RWPE1 (cell line): ENCODE measurements at regions not wholly inside any gene's neighbourhood (a gene's known extent, or its start where the extent isn't known, plus 50 kb on each side); places are given as distances from the start of the nearest gene placed in this dataset.
"Not testable (repeated sequence)": the region's sequence is repeated elsewhere in the genome, so short reads cannot be mapped to it uniquely, and the experiment has no call there.

Source experiments
- CTCF ChIA-PET: fragments of 350-600 bp; sonication (Branson Sonifier 250); formaldehyde crosslinking; extraction: SDS; loops from one replicate; lab custom pipeline; 2021; lab: Yijun Ruan, JAX
- POLR2A ChIA-PET: fragments of 400-600 bp; formaldehyde crosslinking; extraction: SDS; loops from one replicate; lab custom pipeline; 2020; ENCODE audit warnings: antibody characterized with exemption; ENCODE audit not compliant: low non-redundant PET; lab: Yijun Ruan, JAX
- DNase-seq: peaks from one replicate; pipeline ENCODE4 v3.0.0; 2012; ENCODE audit warnings: low spot score
- H3K27ac ChIP-seq: fragments of 450-650 bp; 2 replicates; pipeline ENCODE4 v1.5.1; 2017
- TF ChIP-seq, protein P1 (sequence below): fragments of 450-650 bp; conservative IDR thresholded peaks from 2 replicates; pipeline ENCODE4 v1.5.1; 2017; ENCODE audit warnings: low read depth, mild to moderate bottlenecking

DNA sequence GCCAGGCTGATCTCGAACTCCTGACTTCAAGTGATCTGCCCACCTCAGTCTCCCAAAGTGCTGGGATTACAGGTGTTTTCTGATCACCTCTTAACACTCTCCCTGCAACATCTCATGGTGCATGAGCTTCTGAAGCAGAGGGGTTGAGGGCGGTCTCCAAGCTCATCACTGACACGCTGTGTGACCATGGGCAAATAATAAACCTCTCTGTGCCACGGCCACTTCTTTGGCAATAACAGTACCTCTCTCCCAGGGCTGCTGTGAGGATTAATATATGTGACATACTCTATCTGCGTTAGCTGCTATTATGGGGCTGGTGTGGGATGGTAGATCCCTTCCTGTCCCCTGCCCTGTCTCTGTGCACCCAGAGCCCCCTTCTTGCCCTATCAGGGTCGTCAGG, 62.9 kb upstream of the LHX5 start:
- H3K27ac ChIP-seq: no peak overlapping the region
- CTCF ChIA-PET: no interaction called here
- TF ChIP-seq, protein P1, sequence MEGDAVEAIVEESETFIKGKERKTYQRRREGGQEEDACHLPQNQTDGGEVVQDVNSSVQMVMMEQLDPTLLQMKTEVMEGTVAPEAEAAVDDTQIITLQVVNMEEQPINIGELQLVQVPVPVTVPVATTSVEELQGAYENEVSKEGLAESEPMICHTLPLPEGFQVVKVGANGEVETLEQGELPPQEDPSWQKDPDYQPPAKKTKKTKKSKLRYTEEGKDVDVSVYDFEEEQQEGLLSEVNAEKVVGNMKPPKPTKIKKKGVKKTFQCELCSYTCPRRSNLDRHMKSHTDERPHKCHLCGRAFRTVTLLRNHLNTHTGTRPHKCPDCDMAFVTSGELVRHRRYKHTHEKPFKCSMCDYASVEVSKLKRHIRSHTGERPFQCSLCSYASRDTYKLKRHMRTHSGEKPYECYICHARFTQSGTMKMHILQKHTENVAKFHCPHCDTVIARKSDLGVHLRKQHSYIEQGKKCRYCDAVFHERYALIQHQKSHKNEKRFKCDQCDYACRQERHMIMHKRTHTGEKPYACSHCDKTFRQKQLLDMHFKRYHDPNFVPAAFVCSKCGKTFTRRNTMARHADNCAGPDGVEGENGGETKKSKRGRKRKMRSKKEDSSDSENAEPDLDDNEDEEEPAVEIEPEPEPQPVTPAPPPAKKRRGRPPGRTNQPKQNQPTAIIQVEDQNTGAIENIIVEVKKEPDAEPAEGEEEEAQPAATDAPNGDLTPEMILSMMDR: no peak
- POLR2A ChIA-PET: no interaction called here
- DNase-seq: no peak

DNA sequence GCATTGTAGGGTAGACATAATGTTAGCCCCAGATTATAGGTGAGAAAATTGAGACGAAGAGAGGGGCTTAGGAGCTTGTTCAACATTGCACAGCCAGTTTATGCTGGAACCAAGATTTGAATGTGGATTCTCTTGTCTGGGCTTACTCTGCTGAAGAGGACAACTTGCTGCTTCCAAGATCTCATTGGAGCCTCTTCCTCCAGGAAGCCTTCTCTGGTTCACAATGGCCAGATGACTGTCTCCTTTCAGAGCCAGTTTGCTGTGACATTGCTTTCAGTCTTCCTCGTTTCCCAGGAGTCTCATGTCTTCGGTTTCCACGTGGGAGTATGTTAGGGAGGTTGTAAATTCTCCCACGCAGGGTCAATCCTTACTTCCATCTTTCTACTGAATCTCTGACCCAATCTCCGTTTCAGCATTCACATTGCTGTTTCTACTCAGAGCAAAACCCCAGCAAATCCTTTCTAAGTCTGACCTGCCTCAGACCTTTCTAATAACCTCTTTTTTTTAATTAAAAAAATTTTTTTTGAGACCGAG, 62.2 kb upstream of the LHX5 start:
- ChIA-PET CTCF (no interaction called here), POLR2A (no interaction called here)
- TF ChIP-seq, protein P1: no peak
- no peak overlapping the region for H3K27ac ChIP-seq
- no peak for DNase-seq

DNA sequence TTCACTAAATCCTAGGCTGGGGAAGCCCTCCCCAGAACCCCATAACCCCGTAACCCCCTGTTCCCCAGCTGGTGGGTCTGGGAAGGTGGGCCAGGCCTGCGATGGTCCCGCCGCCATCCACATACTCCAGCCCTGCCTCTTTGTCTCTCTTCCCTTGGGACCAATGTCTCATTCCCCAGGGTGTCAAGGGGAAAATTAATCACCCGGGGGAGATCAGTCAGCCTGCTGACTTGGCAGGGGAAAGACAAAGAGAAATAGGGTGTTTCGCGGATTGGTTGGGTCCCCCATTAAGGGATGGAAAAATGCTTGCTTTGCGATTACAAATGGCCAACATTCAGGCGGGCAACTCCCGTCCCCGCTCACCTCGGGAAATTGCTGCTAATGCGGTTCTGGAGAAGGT, 60.6 kb upstream of the LHX5 start:
- ChIA-PET CTCF (no interaction called here), POLR2A (no interaction called here)
- no peak for DNase-seq
- TF ChIP-seq, protein P1: no peak
- no peak overlapping the region for H3K27ac ChIP-seq

DNA sequence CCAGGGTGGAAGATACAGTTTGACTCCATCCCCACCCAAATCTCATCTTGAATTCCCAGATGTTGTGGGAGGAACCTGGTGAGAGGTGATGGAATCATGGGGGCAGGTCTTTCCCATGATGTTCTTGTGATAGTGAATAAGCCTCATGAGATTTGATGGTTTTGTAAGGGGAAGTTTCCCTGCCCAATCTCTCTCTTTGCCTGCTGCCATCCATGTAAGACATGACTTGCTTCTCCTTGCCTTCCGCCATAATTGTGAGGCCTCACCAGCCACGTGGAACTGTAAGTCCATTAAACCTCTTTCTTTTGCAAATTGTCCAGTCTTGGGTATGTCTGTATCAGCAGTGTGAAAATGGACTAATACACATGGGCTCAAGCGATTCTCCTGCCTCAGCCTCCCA, 59.4 kb upstream of the LHX5 start:
- H3K27ac ChIP-seq, DNase-seq, CTCF ChIA-PET: not testable (repeated sequence)
- POLR2A ChIA-PET: interaction anchor here (0.5 kb wide), 1 partner anchor 59 kb away, joined by 6 read pairs; no protein-coding TSS in a partner anchor

DNA sequence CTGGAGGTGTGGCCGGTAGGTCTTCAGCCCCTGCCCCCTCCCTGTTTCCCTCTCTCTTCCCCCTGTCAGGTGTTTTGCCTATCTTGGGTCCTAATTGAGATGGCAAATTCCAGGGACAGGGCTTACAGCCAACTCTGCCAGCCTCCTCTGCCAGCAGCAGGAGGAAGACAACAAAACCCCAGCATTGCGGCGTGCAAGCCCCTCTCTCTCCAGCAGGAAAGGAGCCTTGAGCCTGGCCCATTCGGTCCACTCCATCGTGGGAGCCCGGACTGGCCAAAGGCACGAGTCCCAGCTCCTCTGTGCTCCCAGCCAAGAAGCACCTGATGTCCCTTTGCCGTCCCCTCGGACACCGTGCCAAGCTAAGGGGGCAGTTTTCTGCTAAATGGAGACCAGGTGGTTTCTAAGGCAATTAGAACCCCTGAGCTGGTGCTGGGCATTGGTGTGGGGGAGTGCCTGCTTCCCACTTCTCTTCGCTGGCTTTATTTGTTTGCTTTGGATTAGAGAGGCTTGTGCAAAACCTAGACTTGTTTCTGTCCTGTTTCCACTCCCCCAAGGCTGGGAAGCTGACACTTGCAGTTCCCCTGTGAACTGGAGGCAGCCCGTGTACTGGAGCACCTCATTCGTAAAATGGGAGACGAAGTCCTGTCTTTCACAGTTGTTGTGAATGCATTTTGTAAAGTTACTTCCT, 57.1 kb upstream of the LHX5 start:
- ChIA-PET POLR2A (no interaction called here), CTCF (no interaction called here)
- no peak for DNase-seq
- no peak overlapping the region for H3K27ac ChIP-seq
- TF ChIP-seq, protein P1: no peak

DNA sequence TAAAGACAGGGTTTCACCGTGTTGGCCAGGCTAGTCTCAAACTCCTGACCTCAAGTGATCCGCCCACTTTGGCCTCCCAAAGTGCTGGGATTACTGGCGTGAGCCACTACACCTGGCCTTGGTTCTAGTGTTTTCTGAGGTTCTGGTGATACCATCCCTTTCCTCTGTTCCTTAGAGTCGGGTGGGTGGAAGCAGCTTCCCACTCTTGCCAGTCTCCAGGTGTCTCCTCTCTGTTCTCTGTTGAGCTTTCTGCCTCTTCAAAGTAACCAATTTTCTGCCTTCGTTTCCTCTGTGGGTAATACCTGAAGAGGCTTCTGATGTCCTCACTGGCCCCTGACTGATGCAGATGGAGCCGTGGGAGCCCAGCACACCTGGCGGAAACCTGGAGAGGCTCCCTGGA, 53.4 kb upstream of the LHX5 start:
- H3K27ac ChIP-seq: no peak overlapping the region
- TF ChIP-seq, protein P1: no peak
- ChIA-PET CTCF (no interaction called here), POLR2A (no interaction called here)
- DNase-seq: no peak

DNA sequence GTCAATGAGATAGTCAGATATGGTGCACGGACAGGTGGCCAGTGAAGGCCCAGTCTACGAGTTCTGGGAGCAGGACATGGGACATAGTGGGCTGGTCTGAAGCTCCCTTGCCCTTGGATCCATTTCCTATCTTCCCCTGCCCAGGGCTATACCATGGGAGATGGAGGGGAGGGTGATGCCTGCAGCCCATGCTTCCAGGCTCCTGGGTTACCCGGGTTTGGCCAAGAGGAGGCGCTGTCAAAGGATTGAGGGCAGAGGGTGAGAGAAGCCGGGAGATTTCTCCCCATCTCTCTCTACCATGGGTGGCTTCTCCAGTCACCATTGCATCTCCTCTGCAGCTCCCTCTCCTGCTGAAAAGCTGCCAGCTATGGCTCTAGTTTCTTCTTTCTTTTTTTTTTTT, 52.8 kb upstream of the LHX5 start:
- TF ChIP-seq, protein P1: no peak
- ChIA-PET CTCF (no interaction called here), POLR2A (no interaction called here)
- H3K27ac ChIP-seq: no peak overlapping the region
- DNase-seq: no peak
